Hepatocyte (in vitro differentiated cells): ENCODE measurements at regions not wholly inside any gene's neighbourhood (a gene's known extent, or its start where the extent isn't known, plus 50 kb on each side); places are given as distances from the start of the nearest gene placed in this dataset.

Experiments
- DNase-seq: peaks from one replicate; pipeline ENCODE4 v3.0.0-alpha.2; 2016; ENCODE audit warnings: low spot score
- H2AFZ ChIP-seq: fragments of 200-600 bp; sonication (generic); 2 replicates; pipeline ENCODE4 v1.6.0; 2016; ENCODE audit warnings: antibody characterized with exemption, mild to moderate bottlenecking
- H3K27ac ChIP-seq: fragments of 200-600 bp; sonication (generic); 2 replicates; pipeline ENCODE4 v1.5.1; 2016; ENCODE audit warnings: mild to moderate bottlenecking
- H3K27me3 ChIP-seq: fragments of 200-600 bp; sonication (generic); 2 replicates; pipeline ENCODE4 v1.6.1; 2016
- H3K36me3 ChIP-seq: fragments of 200-600 bp; sonication (generic); replicated peaks from 2 replicates; pipeline ENCODE4 v1.5.1; 2016; ENCODE audit warnings: low read depth; ENCODE audit not compliant: insufficient read depth
- H3K4me1 ChIP-seq: fragments of 200-600 bp; sonication (generic); 2 replicates; pipeline ENCODE4 v1.5.1; 2016; ENCODE audit warnings: mild to moderate bottlenecking, moderate library complexity; ENCODE audit not compliant: insufficient read depth
- H3K4me2 ChIP-seq: fragments of 200-600 bp; sonication (generic); 2 replicates; pipeline ENCODE4 v1.6.0; 2016
- H3K4me3 ChIP-seq: fragments of 200-600 bp; sonication (generic); 2 replicates; pipeline ENCODE4 v1.5.1; 2016; ENCODE audit warnings: mild to moderate bottlenecking
- H3K79me2 ChIP-seq: fragments of 200-600 bp; sonication (generic); 2 replicates; pipeline ENCODE4 v1.6.0; 2017; ENCODE audit warnings: mild to moderate bottlenecking
- H3K9me2 ChIP-seq: fragments of 200-600 bp; sonication (generic); replicated peaks from 2 replicates; pipeline ENCODE4 v1.6.0; 2017; ENCODE audit warnings: mild to moderate bottlenecking; ENCODE audit not compliant: insufficient read depth
- H3K9me3 ChIP-seq: fragments of 200-600 bp; sonication (generic); 2 replicates; pipeline ENCODE4 v1.5.1; 2016; ENCODE audit warnings: low read depth, mild to moderate bottlenecking
- H4K20me1 ChIP-seq: fragments of 200-600 bp; sonication (generic); 2 replicates; pipeline ENCODE4 v1.6.0; 2016; ENCODE audit warnings: mild to moderate bottlenecking; ENCODE audit not compliant: insufficient read depth, poor library complexity, severe bottlenecking
- CTCF ChIP-seq: fragments of 200-600 bp; sonication (generic); IDR thresholded peaks from 2 replicates; pipeline ENCODE4 v1.5.1; 2016; ENCODE audit warnings: antibody characterized with exemption, mild to moderate bottlenecking; ENCODE audit not compliant: poor library complexity
- EZH2 ChIP-seq: fragments of 200-600 bp; sonication (generic); IDR thresholded peaks from 2 replicates; pipeline ENCODE4 v1.6.1; 2016; ENCODE audit warnings: antibody characterized with exemption, mild to moderate bottlenecking, borderline replicate concordance
- EZH2phosphoT487 ChIP-seq: fragments of 200-600 bp; sonication (generic); IDR thresholded peaks from one replicate; pipeline ENCODE4 v1.6.1; 2018; ENCODE audit warnings: antibody characterized with exemption, mild to moderate bottlenecking, low read depth, moderate library complexity; ENCODE audit not compliant: unreplicated experiment, severe bottlenecking
- WGBS: methylation state at CpG from one replicate; pipeline ENCODE4 v1.1.6; 2016; ENCODE audit warnings: low lambda C conversion rate; ENCODE audit errors: missing lambda C conversion rate; 5-methylcytosine and 5-hydroxymethylcytosine counted together

- 84% methylated on average over 5 of the region's 5 CpGs for WGBS
- Histone ChIP-seq H3K36me3 (no peaks in the 10 kb centered on the region), H3K4me2 (no peak overlapping the region), H3K9me2 (no peaks in the 10 kb centered on the region), H2AFZ (no peak overlapping the region), H3K79me2 (no peaks in the 10 kb centered on the region), H3K9me3 (no peaks in the 10 kb centered on the region), H3K4me3 (no peak overlapping the region), H4K20me1 (no peaks in the 10 kb centered on the region), H3K4me1 (no peaks in the 10 kb centered on the region), H3K27me3 (no peaks in the 10 kb centered on the region), H3K27ac (no peak overlapping the region)
- no peak for DNase-seq
- TF ChIP-seq EZH2 (no peak), EZH2phosphoT487 (no peak), CTCF (no peak)
These were observed 475.1 kb upstream of the CNTN5 start for GRCh38 chr11:98545544-98546175.

- no peaks in the 10 kb centered on the region for H3K79me2 ChIP-seq
- no peak overlapping the region for H3K4me2 ChIP-seq
- no peaks in the 10 kb centered on the region for H3K9me2 ChIP-seq
- WGBS = 96% methylated on average over 3 of the region's 3 CpGs
- no peaks in the 10 kb centered on the region for H3K27me3 ChIP-seq
- no peak overlapping the region for H2AFZ ChIP-seq
- no peak overlapping the region for H3K4me3 ChIP-seq
- no peaks in the 10 kb centered on the region for H3K4me1 ChIP-seq
- no peaks in the 10 kb centered on the region for H4K20me1 ChIP-seq
- no peaks in the 10 kb centered on the region for H3K36me3 ChIP-seq
- H3K27ac ChIP-seq = no peak overlapping the region
- TF ChIP-seq EZH2 (no peak), EZH2phosphoT487 (no peak), CTCF (no peak)
- H3K9me3 ChIP-seq = no peaks in the 10 kb centered on the region
- DNase-seq = no peak
These were observed 471.2 kb upstream of the CNTN5 start for GRCh38 chr11:98549571-98549970.

- Histone ChIP-seq H3K36me3 (no peaks in the 10 kb centered on the region), H3K27me3 (no peaks in the 10 kb centered on the region), H3K79me2 (no peaks in the 10 kb centered on the region), H3K9me2 (no peaks in the 10 kb centered on the region), H3K9me3 (no peaks in the 10 kb centered on the region), H2AFZ (no peak overlapping the region), H3K4me2 (no peak overlapping the region), H3K4me3 (no peak overlapping the region), H3K27ac (no peak overlapping the region), H4K20me1 (no peaks in the 10 kb centered on the region), H3K4me1 (peaks cover 3% of the 10 kb centered on the region)
- no peak for DNase-seq
- no peak for TF ChIP-seq CTCF
- no peak for TF ChIP-seq EZH2phosphoT487
- TF ChIP-seq EZH2 = no peak
These were observed 460.8 kb upstream of the CNTN5 start for GRCh38 chr11:98559961-98560360.

GRCh38 chr11:98561252-98561651 is 459.5 kb upstream of the CNTN5 start:
- Histone ChIP-seq H3K4me2 (no peak overlapping the region), H3K36me3 (no peaks in the 10 kb centered on the region), H2AFZ (no peak overlapping the region), H3K27ac (no peak overlapping the region), H3K9me2 (no peaks in the 10 kb centered on the region), H4K20me1 (no peaks in the 10 kb centered on the region), H3K27me3 (no peaks in the 10 kb centered on the region), H3K79me2 (no peaks in the 10 kb centered on the region), H3K9me3 (no peaks in the 10 kb centered on the region), H3K4me1 (peaks cover 3% of the 10 kb centered on the region), H3K4me3 (no peak overlapping the region)
- no peak for DNase-seq
- TF ChIP-seq CTCF (no peak), EZH2 (no peak), EZH2phosphoT487 (no peak)
- 69% methylated on average over 4 of the region's 4 CpGs for WGBS
